Chondrocyte (in vitro differentiated cells): ENCODE measurements at regions not wholly inside any gene's neighbourhood (a gene's known extent, or its start where the extent isn't known, plus 50 kb on each side); places are given as distances from the start of the nearest gene placed in this dataset.

Experiments
- DNase-seq: peaks from one replicate; pipeline ENCODE4 v3.0.0; 2021; ENCODE audit warnings: mixed read lengths, low spot score
- H3K27ac Mint-ChIP-seq: one replicate; pipeline ENCODE4 v1.8.0; 2021; ENCODE audit warnings: mild to moderate bottlenecking, moderate library complexity, mixed read lengths; ENCODE audit not compliant: unreplicated experiment
- H3K27me3 Mint-ChIP-seq: 2 replicates; pipeline ENCODE4 v1.8.0; 2021; ENCODE audit warnings: low read depth, mixed read lengths
- H3K36me3 Mint-ChIP-seq: 2 replicates; pipeline ENCODE4 v1.8.0; 2021; ENCODE audit warnings: low read depth, mixed read lengths
- H3K4me1 Mint-ChIP-seq: 2 replicates; pipeline ENCODE4 v1.8.0; 2021; ENCODE audit warnings: low read depth, mild to moderate bottlenecking, mixed read lengths
- H3K4me3 Mint-ChIP-seq: one replicate; pipeline ENCODE4 v1.8.0; 2021; ENCODE audit warnings: mild to moderate bottlenecking, moderate library complexity, mixed read lengths; ENCODE audit not compliant: unreplicated experiment
- H3K9me3 Mint-ChIP-seq: 2 replicates; pipeline ENCODE4 v1.8.0; 2021; ENCODE audit warnings: low read depth, mixed read lengths
- TF ChIP-seq, protein P1 (sequence below): fragments of 200-600 bp; sonication (generic); IDR thresholded peaks from 2 replicates; pipeline ENCODE4 v1.5.0; 2021; ENCODE audit warnings: antibody characterized with exemption, mild to moderate bottlenecking, moderate library complexity

DNA sequence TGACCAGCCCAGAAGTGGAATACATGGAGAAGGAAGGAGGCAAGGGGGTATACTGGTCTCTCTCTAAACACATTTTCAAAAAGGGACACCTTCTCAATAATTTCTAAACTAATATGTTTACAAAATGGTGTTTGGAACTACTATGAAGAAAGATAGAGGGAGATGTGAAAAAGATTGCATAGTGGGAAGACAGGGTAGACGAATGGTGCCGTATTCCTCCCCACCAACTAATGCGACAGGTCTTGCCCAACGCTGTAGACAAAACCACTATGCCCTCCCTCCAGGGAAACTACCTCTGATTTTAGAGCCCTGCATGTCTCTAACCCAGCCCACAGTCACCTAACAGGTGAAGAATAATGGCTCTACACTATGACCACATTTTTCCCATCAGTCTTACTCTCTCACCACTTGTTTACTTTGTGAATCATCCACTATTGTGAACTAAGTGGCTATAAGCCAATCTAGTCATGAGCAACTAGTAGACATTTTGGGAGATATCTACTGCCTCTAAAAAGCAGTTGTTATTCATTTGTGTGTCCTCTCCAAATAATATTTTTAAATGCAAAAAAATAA lies 108.2 kb upstream of the UBE2E2 start:
- H3K4me1 Mint-ChIP-seq: peaks cover 21% of the 10 kb centered on the region
- H3K4me3 Mint-ChIP-seq: no peak overlapping the region
- H3K27me3 Mint-ChIP-seq: no peaks in the 10 kb centered on the region
- H3K27ac Mint-ChIP-seq: no peak overlapping the region
- H3K36me3 Mint-ChIP-seq: peaks cover 4% of the 10 kb centered on the region
- DNase-seq: no peak
- TF ChIP-seq, protein P1, sequence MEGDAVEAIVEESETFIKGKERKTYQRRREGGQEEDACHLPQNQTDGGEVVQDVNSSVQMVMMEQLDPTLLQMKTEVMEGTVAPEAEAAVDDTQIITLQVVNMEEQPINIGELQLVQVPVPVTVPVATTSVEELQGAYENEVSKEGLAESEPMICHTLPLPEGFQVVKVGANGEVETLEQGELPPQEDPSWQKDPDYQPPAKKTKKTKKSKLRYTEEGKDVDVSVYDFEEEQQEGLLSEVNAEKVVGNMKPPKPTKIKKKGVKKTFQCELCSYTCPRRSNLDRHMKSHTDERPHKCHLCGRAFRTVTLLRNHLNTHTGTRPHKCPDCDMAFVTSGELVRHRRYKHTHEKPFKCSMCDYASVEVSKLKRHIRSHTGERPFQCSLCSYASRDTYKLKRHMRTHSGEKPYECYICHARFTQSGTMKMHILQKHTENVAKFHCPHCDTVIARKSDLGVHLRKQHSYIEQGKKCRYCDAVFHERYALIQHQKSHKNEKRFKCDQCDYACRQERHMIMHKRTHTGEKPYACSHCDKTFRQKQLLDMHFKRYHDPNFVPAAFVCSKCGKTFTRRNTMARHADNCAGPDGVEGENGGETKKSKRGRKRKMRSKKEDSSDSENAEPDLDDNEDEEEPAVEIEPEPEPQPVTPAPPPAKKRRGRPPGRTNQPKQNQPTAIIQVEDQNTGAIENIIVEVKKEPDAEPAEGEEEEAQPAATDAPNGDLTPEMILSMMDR: no peak
- H3K9me3 Mint-ChIP-seq: peaks cover 16% of the 10 kb centered on the region

DNA sequence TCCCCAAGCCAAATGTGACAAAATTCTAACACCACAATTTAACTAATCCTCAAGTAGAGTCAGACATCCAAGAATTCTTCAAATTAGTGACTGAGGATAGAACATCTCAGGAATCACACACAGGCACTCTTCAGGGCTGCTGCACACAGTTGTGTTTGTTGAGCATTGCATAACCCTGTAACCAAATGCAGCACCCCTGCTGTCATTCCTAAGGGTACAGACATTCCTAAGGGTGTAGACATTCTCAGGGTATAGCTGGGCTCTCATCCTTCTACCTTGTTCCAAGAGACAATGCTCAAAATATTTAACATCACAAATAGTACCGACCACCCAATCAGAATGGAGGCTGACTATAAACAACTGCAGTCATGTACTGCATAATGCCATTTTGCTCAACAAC lies 107.1 kb upstream of the UBE2E2 start:
- Mint-ChIP-seq H3K4me1 (peaks cover 21% of the 10 kb centered on the region), H3K9me3 (peaks cover 10% of the 10 kb centered on the region), H3K27me3 (no peaks in the 10 kb centered on the region), H3K4me3 (no peak overlapping the region), H3K27ac (no peak overlapping the region), H3K36me3 (peaks cover 3% of the 10 kb centered on the region)
- no peak for DNase-seq
- TF ChIP-seq, protein P1: no peak

DNA sequence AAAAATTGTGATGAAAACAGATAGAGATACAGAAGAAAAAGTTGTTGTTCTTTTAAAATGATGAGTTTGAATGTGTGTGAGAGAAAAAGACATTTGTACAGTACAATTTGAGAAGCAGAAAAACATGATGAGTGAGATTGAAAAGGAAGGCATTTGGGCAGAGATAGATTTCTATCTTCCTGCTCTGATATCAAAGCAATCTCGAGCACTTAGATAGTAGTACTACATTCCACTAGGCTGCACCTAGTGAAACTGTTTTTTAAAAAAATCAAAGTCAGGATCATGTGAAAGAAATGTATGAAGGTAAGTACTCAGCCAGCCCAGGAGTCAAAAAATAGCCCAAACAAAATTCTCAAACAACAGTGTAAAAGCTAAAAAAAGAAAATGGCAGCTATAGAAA lies 104.1 kb upstream of the UBE2E2 start:
- no peaks in the 10 kb centered on the region for H3K36me3 Mint-ChIP-seq
- H3K4me3 Mint-ChIP-seq: no peak overlapping the region
- H3K27ac Mint-ChIP-seq: no peak overlapping the region
- DNase-seq: no peak
- no peaks in the 10 kb centered on the region for H3K27me3 Mint-ChIP-seq
- TF ChIP-seq, protein P1: no peak
- peaks cover 21% of the 10 kb centered on the region for H3K4me1 Mint-ChIP-seq
- H3K9me3 Mint-ChIP-seq: no peaks in the 10 kb centered on the region

DNA sequence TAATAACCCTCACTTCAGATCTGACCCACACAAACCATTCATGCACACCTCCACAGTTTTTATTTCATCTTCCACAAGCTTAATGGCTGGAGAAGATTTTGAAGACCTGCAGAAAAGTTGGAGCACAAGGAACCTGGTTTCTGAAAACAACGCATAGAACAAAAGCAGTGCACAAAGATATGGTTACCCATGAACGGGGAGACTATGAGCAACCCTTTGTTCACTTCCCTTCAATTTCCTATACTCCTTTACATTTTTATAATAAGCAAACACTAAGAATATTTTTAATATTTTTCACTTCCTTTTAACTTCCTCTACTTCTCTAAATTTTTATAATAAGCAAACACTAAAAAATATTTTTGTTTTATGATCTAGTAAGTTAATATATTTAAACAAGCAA lies 103.5 kb upstream of the UBE2E2 start:
- TF ChIP-seq, protein P1: no peak
- no peaks in the 10 kb centered on the region for H3K36me3 Mint-ChIP-seq
- peaks cover 20% of the 10 kb centered on the region for H3K4me1 Mint-ChIP-seq
- DNase-seq: no peak
- H3K27ac Mint-ChIP-seq: no peak overlapping the region
- H3K4me3 Mint-ChIP-seq: no peak overlapping the region
- H3K9me3 Mint-ChIP-seq: no peaks in the 10 kb centered on the region
- H3K27me3 Mint-ChIP-seq: no peaks in the 10 kb centered on the region

DNA sequence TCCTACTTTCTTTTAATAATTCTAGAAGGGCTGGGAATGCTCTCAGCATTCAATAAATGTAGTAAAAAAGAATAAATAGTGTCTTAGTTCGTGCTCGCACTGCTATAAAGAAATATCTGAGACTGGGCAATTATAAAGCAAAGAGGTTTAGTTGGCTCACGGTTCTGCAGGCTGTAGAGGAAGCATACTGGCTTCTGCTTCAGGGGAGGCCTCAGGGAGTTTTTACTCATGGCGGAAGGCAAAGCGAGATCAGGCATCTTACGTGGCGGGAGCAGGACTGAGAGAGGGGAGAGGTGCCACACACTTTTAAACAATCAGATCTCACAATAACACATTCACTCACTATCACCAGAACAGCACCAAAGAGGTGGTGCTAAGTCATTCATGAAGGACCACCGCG lies 103.0 kb upstream of the UBE2E2 start:
- H3K9me3 Mint-ChIP-seq: no peaks in the 10 kb centered on the region
- H3K4me3 Mint-ChIP-seq: no peak overlapping the region
- H3K36me3 Mint-ChIP-seq: no peaks in the 10 kb centered on the region
- H3K27me3 Mint-ChIP-seq: no peaks in the 10 kb centered on the region
- no peak for DNase-seq
- H3K27ac Mint-ChIP-seq: no peak overlapping the region
- TF ChIP-seq, protein P1: no peak
- H3K4me1 Mint-ChIP-seq: peaks cover 16% of the 10 kb centered on the region
